ENCODE measurements at regions not wholly inside any gene's neighbourhood (a gene's known extent, or its start where the extent isn't known, plus 50 kb on each side); places are given as distances from the start of the nearest gene placed in this dataset.

DNA sequence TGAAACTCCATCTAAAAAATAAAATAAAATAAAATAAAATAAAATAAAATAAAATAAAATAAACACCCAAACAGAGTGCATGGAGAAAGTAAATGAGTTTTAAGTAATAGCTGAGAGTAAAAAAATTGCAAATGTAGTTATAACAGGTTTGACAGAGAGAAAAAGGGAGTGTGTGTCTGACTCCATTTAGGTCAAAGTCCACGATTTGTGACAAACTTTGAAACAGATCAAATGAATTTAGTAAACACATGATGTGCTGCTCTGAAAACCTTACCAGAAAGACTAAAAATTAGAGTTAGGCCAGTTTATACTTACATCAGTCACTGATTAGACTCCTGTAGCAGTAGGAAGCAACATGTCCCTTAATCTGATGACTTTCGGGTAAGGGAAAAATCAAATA lies 346.6 kb downstream of the PARP8 start:
- TF ChIP-seq, protein P1, sequence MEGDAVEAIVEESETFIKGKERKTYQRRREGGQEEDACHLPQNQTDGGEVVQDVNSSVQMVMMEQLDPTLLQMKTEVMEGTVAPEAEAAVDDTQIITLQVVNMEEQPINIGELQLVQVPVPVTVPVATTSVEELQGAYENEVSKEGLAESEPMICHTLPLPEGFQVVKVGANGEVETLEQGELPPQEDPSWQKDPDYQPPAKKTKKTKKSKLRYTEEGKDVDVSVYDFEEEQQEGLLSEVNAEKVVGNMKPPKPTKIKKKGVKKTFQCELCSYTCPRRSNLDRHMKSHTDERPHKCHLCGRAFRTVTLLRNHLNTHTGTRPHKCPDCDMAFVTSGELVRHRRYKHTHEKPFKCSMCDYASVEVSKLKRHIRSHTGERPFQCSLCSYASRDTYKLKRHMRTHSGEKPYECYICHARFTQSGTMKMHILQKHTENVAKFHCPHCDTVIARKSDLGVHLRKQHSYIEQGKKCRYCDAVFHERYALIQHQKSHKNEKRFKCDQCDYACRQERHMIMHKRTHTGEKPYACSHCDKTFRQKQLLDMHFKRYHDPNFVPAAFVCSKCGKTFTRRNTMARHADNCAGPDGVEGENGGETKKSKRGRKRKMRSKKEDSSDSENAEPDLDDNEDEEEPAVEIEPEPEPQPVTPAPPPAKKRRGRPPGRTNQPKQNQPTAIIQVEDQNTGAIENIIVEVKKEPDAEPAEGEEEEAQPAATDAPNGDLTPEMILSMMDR (IDR thresholded peaks at IDR 0.05): no peak
- TF ChIP-seq POLR2A (IDR thresholded peaks at IDR 0.05): no peak
